SU-DHL-6 (cell line): ENCODE measurements at regions not wholly inside any gene's neighbourhood (a gene's known extent, or its start where the extent isn't known, plus 50 kb on each side); places are given as distances from the start of the nearest gene placed in this dataset.

Experiments
- H2AFZ ChIP-seq: fragments of 200-600 bp; sonication (generic); 2 replicates; pipeline ENCODE4 v1.6.1; 2014; ENCODE audit warnings: low read depth, mild to moderate bottlenecking, moderate library complexity, mixed read lengths, antibody characterized with exemption, low read length; ENCODE audit not compliant: severe bottlenecking
- H3F3A ChIP-seq: fragments of 200-600 bp; shearing (Covaris generic); 2 replicates; pipeline ENCODE4 v1.6.0; 2016; ENCODE audit warnings: antibody characterized with exemption, mild to moderate bottlenecking; ENCODE audit not compliant: insufficient read depth
- H3K27ac ChIP-seq: fragments of 200-600 bp; sonication (generic); 2 replicates; pipeline ENCODE4 v1.5.1; 2016; ENCODE audit warnings: low read depth, mild to moderate bottlenecking, low read length, moderate library complexity, mixed read lengths
- H3K27me3 ChIP-seq: fragments of 200-600 bp; sonication (generic), shearing (Covaris generic); 2 replicates; pipeline ENCODE4 v1.6.0; 2014; ENCODE audit warnings: mild to moderate bottlenecking, low read length
- H3K36me3 ChIP-seq: fragments of 200-600 bp; sonication (generic); 2 replicates; pipeline ENCODE4 v1.6.1; 2014; ENCODE audit warnings: mild to moderate bottlenecking, low read length, mixed read lengths
- H3K4me2 ChIP-seq: fragments of 300-600, 200-600 bp; shearing (Covaris generic), sonication (generic); 2 replicates; pipeline ENCODE4 v1.6.0; 2014; ENCODE audit warnings: low read length, low read depth, mild to moderate bottlenecking; ENCODE audit not compliant: poor library complexity, severe bottlenecking
- H3K4me3 ChIP-seq: fragments of 200-600 bp; sonication (generic); 2 replicates; pipeline ENCODE4 v1.5.1; 2014; ENCODE audit warnings: antibody characterized with exemption, low read length, mild to moderate bottlenecking, mixed read lengths; ENCODE audit not compliant: insufficient read depth, poor library complexity, severe bottlenecking
- H3K79me2 ChIP-seq: fragments of 200-600 bp; sonication (generic); 2 replicates; pipeline ENCODE4 v1.6.1; 2014; ENCODE audit warnings: mild to moderate bottlenecking, low read length, moderate library complexity; ENCODE audit not compliant: insufficient read depth
- H3K9ac ChIP-seq: fragments of 200-600 bp; sonication (generic); 2 replicates; pipeline ENCODE4 v1.7.0; 2014; ENCODE audit warnings: mild to moderate bottlenecking, low read length
- H3K9me2 ChIP-seq: fragments of 200-600 bp; sonication (generic); replicated peaks from 2 replicates; pipeline ENCODE4 v1.6.1; 2014; ENCODE audit warnings: low read length; ENCODE audit not compliant: insufficient read depth
- H3K9me3 ChIP-seq: fragments of 200-600 bp; sonication (generic); 2 replicates; pipeline ENCODE4 v1.6.1; 2014; ENCODE audit warnings: low read length, mixed read lengths; ENCODE audit not compliant: insufficient read depth
- H4K20me1 ChIP-seq: fragments of 200-600 bp; sonication (generic); 2 replicates; pipeline ENCODE4 v1.6.1; 2014; ENCODE audit warnings: low read depth, mild to moderate bottlenecking, antibody characterized with exemption, low read length, moderate library complexity, mixed read lengths
- CTCF ChIP-seq: fragments of 200-600 bp; sonication (generic); IDR thresholded peaks from one replicate; pipeline ENCODE4 v1.5.1; 2017; ENCODE audit warnings: antibody characterized with exemption, mild to moderate bottlenecking, low read length, moderate library complexity; ENCODE audit not compliant: insufficient read depth, poor library complexity, severe bottlenecking
- EZH2phosphoT487 ChIP-seq: fragments of 200-600 bp; sonication (generic), shearing (Covaris generic); conservative IDR thresholded peaks from 2 replicates; pipeline ENCODE4 v1.6.1; 2018; ENCODE audit warnings: mild to moderate bottlenecking, antibody characterized with exemption, low read length, moderate library complexity, mixed read lengths

GRCh38 chr6:27605401-27606342 lies 132.8 kb upstream of the ZNF184 start:
- Histone ChIP-seq H3F3A (no peaks in the 10 kb centered on the region), H3K4me2 (no peak overlapping the region), H3K9ac (no peak overlapping the region), H3K4me3 (no peak overlapping the region), H3K27ac (no peak overlapping the region), H3K9me3 (no peaks in the 10 kb centered on the region), H3K36me3 (no peaks in the 10 kb centered on the region), H3K79me2 (no peaks in the 10 kb centered on the region), H4K20me1 (no peaks in the 10 kb centered on the region), H2AFZ (no peak overlapping the region), H3K27me3 (no peaks in the 10 kb centered on the region), H3K9me2 (no peaks in the 10 kb centered on the region)
- TF ChIP-seq EZH2phosphoT487: no peak
- no peak for TF ChIP-seq CTCF

GRCh38 chr6:27604986-27605385 lies 132.1 kb upstream of the ZNF184 start:
- Histone ChIP-seq H3K9me3 (no peaks in the 10 kb centered on the region), H3K27me3 (no peaks in the 10 kb centered on the region), H3K9me2 (no peaks in the 10 kb centered on the region), H3K4me3 (no peak overlapping the region), H3K9ac (no peak overlapping the region), H3F3A (no peaks in the 10 kb centered on the region), H3K79me2 (no peaks in the 10 kb centered on the region), H3K27ac (no peak overlapping the region), H2AFZ (no peak overlapping the region), H4K20me1 (no peaks in the 10 kb centered on the region), H3K4me2 (no peak overlapping the region), H3K36me3 (no peaks in the 10 kb centered on the region)
- TF ChIP-seq EZH2phosphoT487 (no peak), CTCF (no peak)

- Histone ChIP-seq H3K9me3 (no peaks in the 10 kb centered on the region), H3K4me2 (no peak overlapping the region), H3K9ac (no peak overlapping the region), H3K27me3 (no peaks in the 10 kb centered on the region), H2AFZ (no peak overlapping the region), H3K9me2 (no peaks in the 10 kb centered on the region), H3K27ac (no peak overlapping the region), H3K36me3 (no peaks in the 10 kb centered on the region), H3K79me2 (no peaks in the 10 kb centered on the region), H3F3A (no peaks in the 10 kb centered on the region), H3K4me3 (no peak overlapping the region), H4K20me1 (no peaks in the 10 kb centered on the region)
- TF ChIP-seq CTCF: no peak
- TF ChIP-seq EZH2phosphoT487: no peak
These were observed 128.9 kb upstream of the ZNF184 start for GRCh38 chr6:27601668-27602254.
